Keratinocyte (primary cell): ENCODE measurements at regions not wholly inside any gene's neighbourhood (a gene's known extent, or its start where the extent isn't known, plus 50 kb on each side); places are given as distances from the start of the nearest gene placed in this dataset.

ENCODE experiments used
- CTCF ChIP-seq, 3 experiments: IDR thresholded peaks in 1 of 3; conservative IDR thresholded peaks in 1 of 3; optimal IDR thresholded peaks in 1 of 3; 2 replicates in 2 of 3; 3 replicates in 1 of 3; pipeline versions ENCODE3 to v1.5.1; 2011; ENCODE audit warnings: low read length in 3 of 3, mild to moderate bottlenecking in 3 of 3, moderate library complexity in 2 of 3, control low read depth in 1 of 3, inconsistent platforms in 1 of 3; ENCODE audit not compliant: insufficient read depth in 2 of 3; ENCODE audit errors: extremely low read depth in 1 of 3
- EZH2 ChIP-seq: IDR thresholded peaks from one replicate; pipeline ENCODE4 v1.6.1; 2012; ENCODE audit warnings: inconsistent platforms, mild to moderate bottlenecking, low read length, moderate library complexity

GRCh38 chr21:39066829-39067780 lies 116.1 kb downstream of the PSMG1 start:
- TF ChIP-seq CTCF (optimal IDR thresholded peaks at IDR 0.05 in 1 of 3, IDR thresholded peaks at IDR 0.05 in 1 of 3, conservative IDR thresholded peaks at IDR 0.05 in 1 of 3; ENCODE audit: extremely low read depth in 1 of 3, insufficient read depth in 2 of 3, low read length in 3 of 3): no peak
- TF ChIP-seq EZH2: no peak
